CD14-positive monocyte (primary cell): ENCODE measurements at regions not wholly inside any gene's neighbourhood (a gene's known extent, or its start where the extent isn't known, plus 50 kb on each side); places are given as distances from the start of the nearest gene placed in this dataset.

Experiments used
- DNase-seq, 3 donors: peaks; one replicate each; pipeline ENCODE4 v3.0.0-alpha.2; 2011 to 2022
- H2AFZ ChIP-seq: 2 replicates; pipeline ENCODE4 v1.6.0; 2012; ENCODE audit warnings: mild to moderate bottlenecking, low read depth, low read length, inconsistent platforms; ENCODE audit not compliant: insufficient read depth, poor library complexity, severe bottlenecking
- H3K27ac ChIP-seq, 2 donors: 1 replicate in 1 of 2; 2 replicates in 1 of 2; pipeline ENCODE4 v1.5.1; 2012 to 2013; ENCODE audit warnings: low read length in 2 of 2, control low read depth in 1 of 2, inconsistent platforms in 1 of 2, low read depth in 1 of 2, mild to moderate bottlenecking in 1 of 2
- H3K27me3 ChIP-seq, 2 donors: one replicate each; pipeline versions ENCODE4 v1.6.0 to v1.6.1; 2011 to 2013; ENCODE audit warnings: low read length in 2 of 2; ENCODE audit not compliant: control insufficient read depth in 2 of 2, insufficient read depth in 2 of 2
- H3K36me3 ChIP-seq, 2 donors: replicated peaks in 1 of 2; 1 replicate in 1 of 2; 2 replicates in 1 of 2; pipeline versions ENCODE4 v1.5.1 to v1.6.1; 2012 to 2013; ENCODE audit warnings: low read length in 2 of 2, control low read depth in 1 of 2, inconsistent platforms in 1 of 2, mild to moderate bottlenecking in 1 of 2; ENCODE audit not compliant: insufficient read depth in 2 of 2, control insufficient read depth in 1 of 2
- H3K4me1 ChIP-seq, 2 donors: 1 replicate in 1 of 2; 2 replicates in 1 of 2; pipeline versions ENCODE4 v1.5.1 to v1.6.1; 2012 to 2013; ENCODE audit warnings: low read length in 2 of 2, control low read depth in 1 of 2, inconsistent platforms in 1 of 2, mild to moderate bottlenecking in 1 of 2, moderate library complexity in 1 of 2; ENCODE audit not compliant: insufficient read depth in 2 of 2, control insufficient read depth in 1 of 2
- H3K4me2 ChIP-seq: replicated peaks from 2 replicates; pipeline ENCODE3; 2012; ENCODE audit warnings: low read length, moderate library complexity, mild to moderate bottlenecking; ENCODE audit not compliant: poor library complexity, severe bottlenecking; ENCODE audit errors: extremely low read depth
- H3K4me3 ChIP-seq, 3 experiments: fragments of 200-600 bp in 1 of 3; sonication (generic) in 1 of 3; replicated peaks in 1 of 3; 1 replicate in 2 of 3; 2 replicates in 1 of 3; pipeline ENCODE4 v1.5.1; 2011 to 2013; ENCODE audit warnings: low read length in 3 of 3, mild to moderate bottlenecking in 3 of 3, control low read depth in 2 of 3, low read depth in 2 of 3, inconsistent platforms in 1 of 3, moderate library complexity in 1 of 3
- H3K79me2 ChIP-seq: 2 replicates; pipeline ENCODE4 v1.6.0; 2012; ENCODE audit warnings: mild to moderate bottlenecking, control low read depth, inconsistent platforms, low read length, moderate library complexity; ENCODE audit not compliant: insufficient read depth
- H3K9ac ChIP-seq: 2 replicates; pipeline ENCODE4 v1.6.0; 2017; ENCODE audit warnings: low read length, mild to moderate bottlenecking; ENCODE audit not compliant: insufficient read depth, poor library complexity, severe bottlenecking
- H3K9me3 ChIP-seq, 2 donors: replicated peaks in 1 of 2; 1 replicate in 1 of 2; 2 replicates in 1 of 2; pipeline versions ENCODE4 v1.5.1 to v1.6.1; 2012 to 2013; ENCODE audit warnings: low read length in 2 of 2, control low read depth in 1 of 2; ENCODE audit not compliant: control insufficient read depth in 1 of 2, insufficient read depth in 1 of 2
- H4K20me1 ChIP-seq: 2 replicates; pipeline ENCODE4 v1.6.0; 2012; ENCODE audit warnings: mild to moderate bottlenecking, low read length, control low read depth, moderate library complexity; ENCODE audit not compliant: insufficient read depth
- H3K27ac Mint-ChIP-seq, 7 donors: one replicate each; pipeline ENCODE4 v1.8.0; 2020; ENCODE audit warnings: mild to moderate bottlenecking in 7 of 7, mixed read lengths in 7 of 7, moderate library complexity in 6 of 7, inconsistent platforms in 2 of 7
- H3K27me3 Mint-ChIP-seq, 3 donors: one replicate each; pipeline ENCODE4 v1.8.0; 2021 to 2022; ENCODE audit warnings: low read depth in 3 of 3, mild to moderate bottlenecking in 3 of 3, mixed read lengths in 3 of 3, moderate library complexity in 3 of 3, inconsistent platforms in 1 of 3
- H3K36me3 Mint-ChIP-seq, 2 donors: one replicate each; pipeline ENCODE4 v1.8.0; 2020; ENCODE audit warnings: mixed read lengths in 2 of 2, inconsistent platforms in 1 of 2, mild to moderate bottlenecking in 1 of 2
- H3K4me1 Mint-ChIP-seq: one replicate; pipeline ENCODE4 v1.8.0; 2020; ENCODE audit warnings: mild to moderate bottlenecking, mixed read lengths
- H3K4me3 Mint-ChIP-seq, 2 donors: one replicate each; pipeline ENCODE4 v1.8.0; 2020; ENCODE audit warnings: mild to moderate bottlenecking in 2 of 2, mixed read lengths in 2 of 2, moderate library complexity in 1 of 2
- H3K9me3 Mint-ChIP-seq, 7 donors: one replicate each; pipeline ENCODE4 v1.8.0; 2020 to 2022; ENCODE audit warnings: mixed read lengths in 7 of 7, mild to moderate bottlenecking in 6 of 7, moderate library complexity in 6 of 7, inconsistent platforms in 2 of 7
- CTCF ChIP-seq: fragments of 200-600 bp; IDR thresholded peaks from one replicate; pipeline ENCODE4 v1.8.0; 2022; ENCODE audit warnings: antibody characterized with exemption, mild to moderate bottlenecking
- WGBS: methylation state at CpG from one replicate; pipeline ENCODE4 v1.1.5; 2013; ENCODE audit warnings: missing lambda C conversion rate; ENCODE audit not compliant: insufficient coverage; 5-methylcytosine and 5-hydroxymethylcytosine counted together
- intact Hi-C, 2 donors: fragments of 100-400 bp; cut with micrococcal nuclease; formaldehyde crosslinking; loops; one replicate each; pipeline versions ENCODE4 v1.15.0 to v1.15.1; 2023

- H3K4me2 ChIP-seq: no peak overlapping the region
- H3K9me3 ChIP-seq: no peaks in the 10 kb centered on the region
- H4K20me1 ChIP-seq: no peaks in the 10 kb centered on the region
- Mint-ChIP-seq H3K4me1 (no peaks in the 10 kb centered on the region), H3K9me3 (peaks cover 0 to 3% (median 0%) of the 10 kb centered on the region in 7 donors), H3K4me3 (no peak overlapping the region), H3K36me3 (no peaks in the 10 kb centered on the region), H3K27me3 (peaks cover 0 to 2% (median 0%) of the 10 kb centered on the region in 3 donors), H3K27ac (no peak overlapping the region)
- no peak for TF ChIP-seq CTCF
- no peak overlapping the region for H3K9ac ChIP-seq
- no peaks in the 10 kb centered on the region for H3K27me3 ChIP-seq
- H3K36me3 ChIP-seq: no peaks in the 10 kb centered on the region
- H3K4me3 ChIP-seq: no peak overlapping the region
- no peaks in the 10 kb centered on the region for H3K79me2 ChIP-seq
- intact Hi-C loops: no loop called here
- no peaks in the 10 kb centered on the region for H3K4me1 ChIP-seq
- no peak overlapping the region for H3K27ac ChIP-seq
- no peak for DNase-seq
- no peak overlapping the region for H2AFZ ChIP-seq
These were observed 452.3 kb downstream of the MID1IP1 start for GRCh38 chrX:39253551-39253950.

- Mint-ChIP-seq H3K36me3 (no peaks in the 10 kb centered on the region), H3K27me3 (peaks cover 0 to 2% (median 0%) of the 10 kb centered on the region in 3 donors), H3K27ac (no peak overlapping the region), H3K4me3 (no peak overlapping the region), H3K9me3 (peaks cover 0 to 3% (median 0%) of the 10 kb centered on the region in 7 donors), H3K4me1 (no peaks in the 10 kb centered on the region)
- no peak for DNase-seq
- no peaks in the 10 kb centered on the region for H3K36me3 ChIP-seq
- H3K9ac ChIP-seq: no peak overlapping the region
- H3K4me2 ChIP-seq: no peak overlapping the region
- H3K27ac ChIP-seq: no peak overlapping the region
- no peaks in the 10 kb centered on the region for H3K79me2 ChIP-seq
- H2AFZ ChIP-seq: no peak overlapping the region
- H3K9me3 ChIP-seq: no peaks in the 10 kb centered on the region
- intact Hi-C loops: no loop called here
- H4K20me1 ChIP-seq: no peaks in the 10 kb centered on the region
- no peaks in the 10 kb centered on the region for H3K27me3 ChIP-seq
- no peak overlapping the region for H3K4me3 ChIP-seq
- no peaks in the 10 kb centered on the region for H3K4me1 ChIP-seq
- WGBS: no CpG with 5 or more reads among the region's 1 CpG
- no peak for TF ChIP-seq CTCF
These were observed 457.1 kb downstream of the MID1IP1 start for GRCh38 chrX:39258331-39258730.
